Activated CD4-positive, alpha-beta T cell treated with anti-CD3 and anti-CD28 coated beads, Interleukin-2, amount 10 ng/mL, durations not matched to agents 7 days and 5 days (primary cell): ENCODE measurements at regions not wholly inside any gene's neighbourhood (a gene's known extent, or its start where the extent isn't known, plus 50 kb on each side); places are given as distances from the start of the nearest gene placed in this dataset.
"Not testable (repeated sequence)": the region's sequence is repeated elsewhere in the genome, so short reads cannot be mapped to it uniquely, and the experiment has no call there.

Experiments used
- CTCF ChIA-PET: fragments of 350-600 bp; sonication (Branson Sonifier 250); formaldehyde crosslinking; loops from one replicate; lab custom pipeline; 2021; ENCODE audit warnings: antibody characterized with exemption; lab: Charles Lee
- POLR2A ChIA-PET: fragments of 350-600 bp; sonication (Branson Sonifier 250); formaldehyde crosslinking; loops from one replicate; lab custom pipeline; 2021; ENCODE audit warnings: antibody characterized with exemption; lab: Charles Lee
- DNase-seq: peaks from one replicate; pipeline ENCODE4 v3.0.0-alpha.2; 2020
- H3K27ac Mint-ChIP-seq: one replicate; pipeline ENCODE4 v1.8.0; 2021; ENCODE audit warnings: mild to moderate bottlenecking, moderate library complexity, mixed read lengths
- H3K27me3 Mint-ChIP-seq: one replicate; pipeline ENCODE4 v1.8.0; 2021; ENCODE audit warnings: mixed read lengths
- H3K36me3 Mint-ChIP-seq: one replicate; pipeline ENCODE4 v1.8.0; 2021; ENCODE audit warnings: low read depth, mixed read lengths
- H3K4me1 Mint-ChIP-seq: one replicate; pipeline ENCODE4 v1.8.0; 2021; ENCODE audit warnings: mixed read lengths
- H3K4me3 Mint-ChIP-seq: one replicate; pipeline ENCODE4 v1.8.0; 2021; ENCODE audit warnings: mild to moderate bottlenecking, moderate library complexity, mixed read lengths
- H3K9me3 Mint-ChIP-seq: one replicate; pipeline ENCODE4 v1.8.0; 2021; ENCODE audit warnings: mixed read lengths

- H3K4me3 Mint-ChIP-seq, H3K4me1 Mint-ChIP-seq, H3K36me3 Mint-ChIP-seq, H3K27me3 Mint-ChIP-seq, CTCF ChIA-PET, DNase-seq, POLR2A ChIA-PET, H3K27ac Mint-ChIP-seq: not testable (repeated sequence)
- H3K9me3 Mint-ChIP-seq = peaks cover 23% of the 10 kb centered on the region
Observed at GRCh38 chr15:24326513-24326912, 349.1 kb upstream of the NPAP1 start.

- H3K27ac Mint-ChIP-seq, H3K4me3 Mint-ChIP-seq, H3K4me1 Mint-ChIP-seq, H3K36me3 Mint-ChIP-seq, DNase-seq, CTCF ChIA-PET, POLR2A ChIA-PET, H3K27me3 Mint-ChIP-seq: not testable (repeated sequence)
- H3K9me3 Mint-ChIP-seq = peaks cover 23% of the 10 kb centered on the region
Observed at GRCh38 chr15:24331964-24332363, 343.6 kb upstream of the NPAP1 start.

GRCh38 chr15:24341876-24342275 is 333.7 kb upstream of the NPAP1 start:
- H3K27ac Mint-ChIP-seq, H3K27me3 Mint-ChIP-seq, H3K4me3 Mint-ChIP-seq, CTCF ChIA-PET, POLR2A ChIA-PET, H3K4me1 Mint-ChIP-seq, DNase-seq, H3K36me3 Mint-ChIP-seq: not testable (repeated sequence)
- H3K9me3 Mint-ChIP-seq = peaks cover 19% of the 10 kb centered on the region

- peaks cover 14% of the 10 kb centered on the region for H3K9me3 Mint-ChIP-seq
- H3K27me3 Mint-ChIP-seq, H3K4me3 Mint-ChIP-seq, H3K4me1 Mint-ChIP-seq, H3K36me3 Mint-ChIP-seq, DNase-seq, CTCF ChIA-PET, H3K27ac Mint-ChIP-seq, POLR2A ChIA-PET: not testable (repeated sequence)
Observed at GRCh38 chr15:24352777-24353176, 322.8 kb upstream of the NPAP1 start.

GRCh38 chr15:24381103-24381502 is 294.5 kb upstream of the NPAP1 start:
- POLR2A ChIA-PET, H3K36me3 Mint-ChIP-seq, H3K4me3 Mint-ChIP-seq, DNase-seq, H3K27ac Mint-ChIP-seq, CTCF ChIA-PET, H3K4me1 Mint-ChIP-seq, H3K27me3 Mint-ChIP-seq: not testable (repeated sequence)
- peaks cover 22% of the 10 kb centered on the region for H3K9me3 Mint-ChIP-seq

- H3K27me3 Mint-ChIP-seq, H3K36me3 Mint-ChIP-seq, H3K4me1 Mint-ChIP-seq, DNase-seq, POLR2A ChIA-PET, CTCF ChIA-PET, H3K27ac Mint-ChIP-seq, H3K4me3 Mint-ChIP-seq: not testable (repeated sequence)
- peaks cover 14% of the 10 kb centered on the region for H3K9me3 Mint-ChIP-seq
Observed at GRCh38 chr15:24385258-24385657, 290.3 kb upstream of the NPAP1 start.

GRCh38 chr15:24394303-24394702 is 281.3 kb upstream of the NPAP1 start:
- Mint-ChIP-seq H3K4me1 (no peaks in the 10 kb centered on the region), H3K27me3 (no peaks in the 10 kb centered on the region), H3K36me3 (no peaks in the 10 kb centered on the region), H3K9me3 (peaks cover 8% of the 10 kb centered on the region), H3K4me3 (no peak overlapping the region), H3K27ac (no peak overlapping the region)
- ChIA-PET CTCF (no interaction called here), POLR2A (no interaction called here)
- no peak for DNase-seq

GRCh38 chr15:24412649-24413048 is 262.9 kb upstream of the NPAP1 start:
- H3K27ac Mint-ChIP-seq, POLR2A ChIA-PET, DNase-seq, CTCF ChIA-PET, H3K27me3 Mint-ChIP-seq, H3K36me3 Mint-ChIP-seq, H3K4me1 Mint-ChIP-seq, H3K4me3 Mint-ChIP-seq: not testable (repeated sequence)
- H3K9me3 Mint-ChIP-seq = peaks cover 26% of the 10 kb centered on the region

GRCh38 chr15:24426286-24427054 is 249.1 kb upstream of the NPAP1 start:
- H3K4me1 Mint-ChIP-seq, H3K36me3 Mint-ChIP-seq, DNase-seq, H3K4me3 Mint-ChIP-seq, H3K27ac Mint-ChIP-seq, H3K27me3 Mint-ChIP-seq, POLR2A ChIA-PET, CTCF ChIA-PET: not testable (repeated sequence)
- H3K9me3 Mint-ChIP-seq = peaks cover 10% of the 10 kb centered on the region

GRCh38 chr15:24427055-24427400 is 248.5 kb upstream of the NPAP1 start:
- POLR2A ChIA-PET, H3K27me3 Mint-ChIP-seq, DNase-seq, H3K9me3 Mint-ChIP-seq, H3K36me3 Mint-ChIP-seq, H3K27ac Mint-ChIP-seq, H3K4me1 Mint-ChIP-seq, CTCF ChIA-PET, H3K4me3 Mint-ChIP-seq: not testable (repeated sequence)

GRCh38 chr15:24435075-24435820 is 240.3 kb upstream of the NPAP1 start:
- H3K4me3 Mint-ChIP-seq, DNase-seq, H3K4me1 Mint-ChIP-seq, H3K27me3 Mint-ChIP-seq, POLR2A ChIA-PET, H3K27ac Mint-ChIP-seq, CTCF ChIA-PET, H3K36me3 Mint-ChIP-seq: not testable (repeated sequence)
- peaks cover 16% of the 10 kb centered on the region for H3K9me3 Mint-ChIP-seq

- peaks cover 16% of the 10 kb centered on the region for H3K9me3 Mint-ChIP-seq
- CTCF ChIA-PET, POLR2A ChIA-PET, H3K4me1 Mint-ChIP-seq, H3K27me3 Mint-ChIP-seq, H3K4me3 Mint-ChIP-seq, H3K36me3 Mint-ChIP-seq, DNase-seq, H3K27ac Mint-ChIP-seq: not testable (repeated sequence)
Observed at GRCh38 chr15:24437270-24437669, 238.3 kb upstream of the NPAP1 start.

GRCh38 chr15:24437735-24438134 is 237.8 kb upstream of the NPAP1 start:
- H3K36me3 Mint-ChIP-seq, H3K4me1 Mint-ChIP-seq, H3K27ac Mint-ChIP-seq, H3K27me3 Mint-ChIP-seq, DNase-seq, H3K4me3 Mint-ChIP-seq, POLR2A ChIA-PET, CTCF ChIA-PET: not testable (repeated sequence)
- peaks cover 13% of the 10 kb centered on the region for H3K9me3 Mint-ChIP-seq
